IMR-90 (cell line): ENCODE measurements at regions not wholly inside any gene's neighbourhood (a gene's known extent, or its start where the extent isn't known, plus 50 kb on each side); places are given as distances from the start of the nearest gene placed in this dataset.

Experiments used
- ATAC-seq: fragments of 200-7000 bp; cut with Tn5 transposase; 2 replicates; pipeline ENCODE4 v1.9.1; 2020; ENCODE audit warnings: low read depth, mild to moderate bottlenecking, moderate library complexity
- BruUV-seq: library from RNA; stranded (reverse); fragments of 400-500 nt; replicated peaks from 2 replicates; lab custom pipeline; 2021; lab: Mats Ljungman, UMichigan
- CTCF ChIA-PET: fragments of 300-600 bp; formaldehyde crosslinking; extraction: SDS; loops from one replicate; lab custom pipeline; 2021; ENCODE audit warnings: antibody characterized with exemption; lab: Yijun Ruan, JAX
- POLR2A ChIA-PET: fragments of 300-600 bp; sonication (Branson Sonifier 250); formaldehyde crosslinking; loops from one replicate; lab custom pipeline; 2022; ENCODE audit warnings: antibody characterized with exemption; ENCODE audit not compliant: unreplicated experiment; lab: Charles Lee
- DNase-seq: peaks from one replicate; pipeline ENCODE4 v3.0.0; 2013
- H2AFZ ChIP-seq: replicated peaks from 2 replicates; pipeline ENCODE3; 2013; ENCODE audit warnings: low read length, mild to moderate bottlenecking; ENCODE audit not compliant: poor library complexity
- H2AK5ac ChIP-seq: 2 replicates; pipeline ENCODE4 v1.6.1; 2013; ENCODE audit warnings: low read depth, low read length, inconsistent platforms
- H2AK9ac ChIP-seq: replicated peaks from 2 replicates; pipeline ENCODE3; 2013; ENCODE audit warnings: mild to moderate bottlenecking, low read depth, low read length, moderate library complexity; ENCODE audit not compliant: poor library complexity
- H2BK120ac ChIP-seq: 2 replicates; pipeline ENCODE4 v1.6.1; 2013; ENCODE audit warnings: low read depth, low read length, inconsistent platforms
- H2BK15ac ChIP-seq: 3 replicates; pipeline ENCODE4 v1.6.1; 2013; ENCODE audit warnings: low read depth, low read length, inconsistent platforms
- H2BK20ac ChIP-seq: 2 replicates; pipeline ENCODE4 v1.6.1; 2013; ENCODE audit warnings: low read depth, mild to moderate bottlenecking, inconsistent platforms, low read length, moderate library complexity
- H2BK5ac ChIP-seq: 2 replicates; pipeline ENCODE4 v1.6.1; 2013; ENCODE audit warnings: mild to moderate bottlenecking, low read depth, low read length, inconsistent platforms; ENCODE audit not compliant: poor library complexity, severe bottlenecking
- H3K14ac ChIP-seq: replicated peaks from 2 replicates; pipeline ENCODE4 v1.6.1; 2013; ENCODE audit warnings: low read depth, low read length, inconsistent platforms
- H3K18ac ChIP-seq: 2 replicates; pipeline ENCODE4 v1.6.1; 2013; ENCODE audit warnings: low read depth, low read length, control low read depth
- H3K23ac ChIP-seq: 2 replicates; pipeline ENCODE4 v1.6.1; 2013; ENCODE audit warnings: low read depth, low read length, inconsistent platforms
- H3K27ac ChIP-seq: 2 replicates; pipeline ENCODE4 v1.5.1; 2013; ENCODE audit warnings: mild to moderate bottlenecking, control low read depth, low read length; ENCODE audit not compliant: insufficient read depth
- H3K27me3 ChIP-seq: 2 replicates; pipeline ENCODE4 v1.6.1; 2013; ENCODE audit warnings: low read length; ENCODE audit not compliant: control insufficient read depth, insufficient read depth
- H3K36me3 ChIP-seq: 2 replicates; pipeline ENCODE4 v1.6.1; 2013; ENCODE audit warnings: low read length, mixed read lengths; ENCODE audit not compliant: control insufficient read depth, insufficient read depth
- H3K4ac ChIP-seq: 2 replicates; pipeline ENCODE4 v1.6.1; 2013; ENCODE audit warnings: low read depth, low read length, inconsistent platforms
- H3K4me1 ChIP-seq: 2 replicates; pipeline ENCODE4 v1.6.1; 2013; ENCODE audit warnings: low read length, mixed read lengths; ENCODE audit not compliant: control insufficient read depth, insufficient read depth
- H3K4me2 ChIP-seq: 2 replicates; pipeline ENCODE4 v1.6.1; 2013; ENCODE audit warnings: low read depth, mild to moderate bottlenecking, control low read depth, low read length, moderate library complexity
- H3K4me3 ChIP-seq: 2 replicates; pipeline ENCODE4 v1.5.1; 2013; ENCODE audit warnings: low read depth, mild to moderate bottlenecking, control low read depth, low read length, moderate library complexity; ENCODE audit not compliant: insufficient read depth
- H3K56ac ChIP-seq: 2 replicates; pipeline ENCODE4 v1.6.1; 2013; ENCODE audit warnings: low read length, inconsistent platforms; ENCODE audit not compliant: insufficient read depth; ENCODE audit errors: extremely low read depth
- H3K79me1 ChIP-seq, 2 experiments: 2 replicates each; pipeline ENCODE4 v1.6.1; 2013; ENCODE audit warnings: low read length in 2 of 2, inconsistent platforms in 1 of 2, low read depth in 1 of 2
- H3K9ac ChIP-seq: 2 replicates; pipeline ENCODE4 v1.6.1; 2013; ENCODE audit warnings: low read depth, low read length, control low read depth
- H3K9me1 ChIP-seq: 2 replicates; pipeline ENCODE4 v1.6.1; 2013; ENCODE audit warnings: low read length, inconsistent platforms; ENCODE audit not compliant: insufficient read depth
- H3K9me3 ChIP-seq: 2 replicates; pipeline ENCODE4 v1.6.1; 2013; ENCODE audit warnings: low read length; ENCODE audit not compliant: control insufficient read depth, insufficient read depth
- H4K20me1 ChIP-seq: 2 replicates; pipeline ENCODE4 v1.6.1; 2013; ENCODE audit warnings: low read length, inconsistent platforms; ENCODE audit not compliant: insufficient read depth
- H4K5ac ChIP-seq: 2 replicates; pipeline ENCODE4 v1.6.1; 2013; ENCODE audit warnings: mild to moderate bottlenecking, low read depth, low read length, control low read depth
- H4K8ac ChIP-seq, 2 experiments: 2 replicates each; pipeline ENCODE4 v1.6.1; 2013; ENCODE audit warnings: low read depth in 2 of 2, low read length in 2 of 2, control low read depth in 1 of 2, inconsistent platforms in 1 of 2
- H4K91ac ChIP-seq: 2 replicates; pipeline ENCODE4 v1.6.1; 2013; ENCODE audit warnings: low read depth, low read length, inconsistent platforms; ENCODE audit not compliant: insufficient read depth
- BHLHE40 ChIP-seq: fragments of 150-350 bp; IDR thresholded peaks from 2 replicates; pipeline ENCODE4 v1.6.1; 2016; ENCODE audit warnings: mild to moderate bottlenecking, low read depth, low read length
- CEBPB ChIP-seq: IDR thresholded peaks from 2 replicates; pipeline ENCODE4 v1.6.1; 2012; ENCODE audit warnings: low read depth, low read length, improper control_type of control experiment
- CHD1 ChIP-seq: IDR thresholded peaks from 2 replicates; pipeline ENCODE4 v1.6.1; 2012; ENCODE audit warnings: low read depth, low read length, improper control_type of control experiment
- FOS ChIP-seq: fragments of 150-350 bp; IDR thresholded peaks from 2 replicates; pipeline ENCODE4 v1.6.1; 2016; ENCODE audit warnings: low read depth, low read length
- MAZ ChIP-seq: IDR thresholded peaks from 2 replicates; pipeline ENCODE4 v1.6.1; 2012; ENCODE audit warnings: low read depth, mild to moderate bottlenecking, low read length, improper control_type of control experiment, moderate library complexity, borderline replicate concordance
- NFE2L2 ChIP-seq: fragments of 150-350 bp; IDR thresholded peaks from 2 replicates; pipeline ENCODE4 v1.6.1; 2016; ENCODE audit warnings: low read depth, mild to moderate bottlenecking, low read length
- POLR2A ChIP-seq: IDR thresholded peaks from 2 replicates; pipeline ENCODE4 v1.6.1; 2012; ENCODE audit warnings: mild to moderate bottlenecking, low read depth, low read length
- RAD21 ChIP-seq: IDR thresholded peaks from 2 replicates; pipeline ENCODE4 v1.6.1; 2012; ENCODE audit warnings: low read length, improper control_type of control experiment
- RCOR1 ChIP-seq: IDR thresholded peaks from 2 replicates; pipeline ENCODE4 v1.6.1; 2012; ENCODE audit warnings: mild to moderate bottlenecking, low read length, improper control_type of control experiment; ENCODE audit not compliant: insufficient replicate concordance
- RFX5 ChIP-seq: IDR thresholded peaks from 2 replicates; pipeline ENCODE4 v1.8.0; 2012; ENCODE audit warnings: low read depth, mild to moderate bottlenecking, low read length, moderate library complexity
- WGBS, 2 experiments: methylation state at CpG; one replicate each; pipeline versions ENCODE4 v1.1.5 to v1.1.7; 2013; ENCODE audit warnings: missing lambda C conversion rate in 2 of 2; ENCODE audit not compliant: insufficient read length in 1 of 2; ENCODE audit errors: extremely low coverage in 2 of 2; 5-methylcytosine and 5-hydroxymethylcytosine counted together
- dilution Hi-C: fragments of 300-500 bp; cut with HindIII; formaldehyde crosslinking; loops from one replicate; pipeline ENCODE4 v1.14.3; 2018; ENCODE audit warnings: low sequenced_read_pairs; ENCODE audit not compliant: unreplicated experiment
- in situ Hi-C: fragments of 300-500 bp; cut with MboI; formaldehyde crosslinking; loops from 3 replicates; pipeline ENCODE4 v1.14.3; 2019; ENCODE audit warnings: low sequenced_read_pairs, inconsistent platforms, mixed read lengths
- intact Hi-C: fragments of 100-400 bp; cut with micrococcal nuclease; formaldehyde crosslinking; loops from 2 replicates; pipeline ENCODE4 v1.10.0; 2022
- TF ChIP-seq, protein P1 (sequence below): conservative IDR thresholded peaks from 2 replicates; pipeline ENCODE4 v1.5.1; 2012; ENCODE audit warnings: mild to moderate bottlenecking, low read depth, low read length, improper control_type of control experiment

DNA sequence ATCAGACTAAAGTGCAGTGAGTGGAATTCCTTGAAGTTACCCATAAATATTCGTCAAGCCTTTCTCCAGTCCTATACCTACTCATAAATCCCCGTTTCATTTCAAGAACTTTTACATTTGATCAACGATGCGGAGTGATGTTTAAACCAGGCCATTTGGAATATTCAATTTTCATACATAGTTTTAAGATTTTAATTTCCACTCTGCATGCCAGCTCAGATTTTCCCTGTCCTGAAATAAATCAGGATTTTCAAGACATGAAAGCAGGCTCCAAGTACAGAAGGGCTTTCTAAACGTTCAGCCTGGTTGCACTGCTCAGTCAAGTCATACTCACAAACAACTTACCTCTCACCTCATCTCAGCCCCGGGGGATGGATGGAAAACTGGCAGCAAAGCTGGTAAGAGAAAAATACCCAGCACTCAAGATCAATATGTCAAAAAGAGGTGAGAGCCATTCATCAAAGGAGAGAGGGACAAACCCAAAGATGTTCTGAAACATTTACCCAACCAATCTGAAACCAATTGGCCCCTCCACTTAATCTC lies 418.5 kb downstream of the PLPP3 start:
- no peaks in the 10 kb centered on the region for H3K79me1 ChIP-seq
- no peak overlapping the region for H3K18ac ChIP-seq
- no peak overlapping the region for H3K56ac ChIP-seq
- DNase-seq: no peak
- intact Hi-C loops (no loop called here), in situ Hi-C loops (no loop called here), dilution Hi-C loops (no loop called here)
- no peak overlapping the region for H2BK20ac ChIP-seq
- no peak overlapping the region for H4K5ac ChIP-seq
- H4K8ac ChIP-seq: no peak overlapping the region
- H3K9me1 ChIP-seq: no peaks in the 10 kb centered on the region
- CTCF ChIA-PET: no interaction called here
- H3K27ac ChIP-seq: no peak overlapping the region
- BruUV-seq: no TSS peak
- H2AK9ac ChIP-seq: no peak overlapping the region
- no peaks in the 10 kb centered on the region; the same call in 1 of the 2 replicates for H3K4me1 ChIP-seq
- H2BK15ac ChIP-seq: no peak overlapping the region
- TF ChIP-seq CHD1 (no peak), MAZ (no peak), NFE2L2 (no peak), RCOR1 (no peak), BHLHE40 (no peak), CEBPB (no peak), RFX5 (no peak), POLR2A (no peak), FOS (no peak), RAD21 (no peak)
- TF ChIP-seq, protein P1, sequence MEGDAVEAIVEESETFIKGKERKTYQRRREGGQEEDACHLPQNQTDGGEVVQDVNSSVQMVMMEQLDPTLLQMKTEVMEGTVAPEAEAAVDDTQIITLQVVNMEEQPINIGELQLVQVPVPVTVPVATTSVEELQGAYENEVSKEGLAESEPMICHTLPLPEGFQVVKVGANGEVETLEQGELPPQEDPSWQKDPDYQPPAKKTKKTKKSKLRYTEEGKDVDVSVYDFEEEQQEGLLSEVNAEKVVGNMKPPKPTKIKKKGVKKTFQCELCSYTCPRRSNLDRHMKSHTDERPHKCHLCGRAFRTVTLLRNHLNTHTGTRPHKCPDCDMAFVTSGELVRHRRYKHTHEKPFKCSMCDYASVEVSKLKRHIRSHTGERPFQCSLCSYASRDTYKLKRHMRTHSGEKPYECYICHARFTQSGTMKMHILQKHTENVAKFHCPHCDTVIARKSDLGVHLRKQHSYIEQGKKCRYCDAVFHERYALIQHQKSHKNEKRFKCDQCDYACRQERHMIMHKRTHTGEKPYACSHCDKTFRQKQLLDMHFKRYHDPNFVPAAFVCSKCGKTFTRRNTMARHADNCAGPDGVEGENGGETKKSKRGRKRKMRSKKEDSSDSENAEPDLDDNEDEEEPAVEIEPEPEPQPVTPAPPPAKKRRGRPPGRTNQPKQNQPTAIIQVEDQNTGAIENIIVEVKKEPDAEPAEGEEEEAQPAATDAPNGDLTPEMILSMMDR: no peak
- no peaks in the 10 kb centered on the region for H4K20me1 ChIP-seq
- H3K36me3 ChIP-seq: no peaks in the 10 kb centered on the region
- no peak overlapping the region for H4K91ac ChIP-seq
- no peak overlapping the region for H3K9ac ChIP-seq
- H3K14ac ChIP-seq: no peak overlapping the region
- H3K23ac ChIP-seq: no peak overlapping the region
- H2AK5ac ChIP-seq: no peak overlapping the region
- H3K4ac ChIP-seq: no peak overlapping the region
- no peak overlapping the region for H3K4me2 ChIP-seq
- no peaks in the 10 kb centered on the region for H3K27me3 ChIP-seq
- no peaks in the 10 kb centered on the region for H3K9me3 ChIP-seq
- no peak overlapping the region for H2BK120ac ChIP-seq
- no peak for ATAC-seq
- POLR2A ChIA-PET: no interaction called here
- H2BK5ac ChIP-seq: no peak overlapping the region
- H3K4me3 ChIP-seq: no peak overlapping the region
- no peak overlapping the region for H2AFZ ChIP-seq
- WGBS, 2 experiments: no CpG with 5 or more reads among the region's 6 CpGs
